D721Med (cell line): ENCODE measurements at regions not wholly inside any gene's neighbourhood (a gene's known extent, or its start where the extent isn't known, plus 50 kb on each side); places are given as distances from the start of the nearest gene placed in this dataset.

Source experiments
- DNase-seq: peaks from one replicate; pipeline ENCODE4 v3.0.0; 2011; ENCODE audit warnings: low spot score; ENCODE audit not compliant: insufficient read length
- FAIRE-seq: peaks from 2 replicates; lab custom pipeline; 2011; peaks lifted over from hg19 to GRCh38; lab: Jason Lieb, UNC
- CTCF ChIP-seq: IDR thresholded peaks from 2 replicates; pipeline ENCODE4 v1.5.1; 2012; ENCODE audit warnings: mild to moderate bottlenecking, control low read depth; ENCODE audit not compliant: insufficient read depth; ENCODE audit errors: missing control alignments

GRCh38 chr3:73745526-73746191 is 120.9 kb upstream of the PDZRN3 start:
- FAIRE-seq: no peak
- no peak for DNase-seq
- TF ChIP-seq CTCF: no peak

- DNase-seq (no peak), FAIRE-seq (no peak)
- TF ChIP-seq CTCF: no peak
These were observed 118.8 kb upstream of the PDZRN3 start for GRCh38 chr3:73743551-73743950.

- DNase-seq (no peak), FAIRE-seq (no peak)
- no peak for TF ChIP-seq CTCF
These were observed 115.2 kb upstream of the PDZRN3 start for GRCh38 chr3:73739791-73740453.

- FAIRE-seq (no peak), DNase-seq (no peak)
- TF ChIP-seq CTCF: no peak
These were observed 114.0 kb upstream of the PDZRN3 start for GRCh38 chr3:73738711-73739110.

GRCh38 chr3:73734211-73735089 is 109.7 kb upstream of the PDZRN3 start:
- FAIRE-seq (no peak), DNase-seq (no peak)
- no peak for TF ChIP-seq CTCF

- FAIRE-seq: no peak
- DNase-seq: no peak
These were observed 109.0 kb upstream of the PDZRN3 start for GRCh38 chr3:73733746-73734145.

More at GRCh38 chr3:73733746-73734145, 109.0 kb upstream of the PDZRN3 start:
- no peak for TF ChIP-seq CTCF
